ENCODE measurements at regions not wholly inside any gene's neighbourhood (a gene's known extent, or its start where the extent isn't known, plus 50 kb on each side); places are given as distances from the start of the nearest gene placed in this dataset.

- TF ChIP-seq ESRRG (CRISPR knock-in tag; IDR thresholded peaks at IDR 0.05) (no peak), ZNF565 (CRISPR knock-in tag; conservative IDR thresholded peaks at IDR 0.05; ENCODE audit: low read depth) (no peak), ISL1 (CRISPR knock-in tag; IDR thresholded peaks at IDR 0.05) (no peak), CSDC2 (CRISPR knock-in tag; IDR thresholded peaks at IDR 0.05) (no peak), POU6F1 (CRISPR knock-in tag; IDR thresholded peaks at IDR 0.05; ENCODE audit: borderline replicate concordance, low read depth) (no peak), ZC3H10 (CRISPR knock-in tag; IDR thresholded peaks at IDR 0.05) (no peak), PATZ1 (CRISPR knock-in tag; IDR thresholded peaks at IDR 0.05; ENCODE audit: borderline replicate concordance) (no peak)
- ATAC-seq, result no peak
Measured at GRCh38 chr7:106423821-106424475, 139.2 kb upstream of the NAMPT start.

GRCh38 chr7:106423111-106423510 lies 138.3 kb upstream of the NAMPT start:
- ATAC-seq, result no peak
- TF ChIP-seq RARB (CRISPR knock-in tag; IDR thresholded peaks at IDR 0.05), result no peak
- no peak for TF ChIP-seq ZNF8 (CRISPR knock-in tag; IDR thresholded peaks at IDR 0.05)
- TF ChIP-seq ISL1 (CRISPR knock-in tag; IDR thresholded peaks at IDR 0.05), result no peak
- no peak for TF ChIP-seq GLIS3 (CRISPR knock-in tag; IDR thresholded peaks at IDR 0.05)
- TF ChIP-seq ZFP30 (CRISPR knock-in tag; IDR thresholded peaks at IDR 0.05), result no peak

- no peak for TF ChIP-seq RARB (CRISPR knock-in tag; IDR thresholded peaks at IDR 0.05)
- 0 out of 2 replicates have a peak, but pooled peaks have one; percentile 21 for TF ChIP-seq CSDC2 (CRISPR knock-in tag; IDR thresholded peaks at IDR 0.05)
- TF ChIP-seq ISL1 (CRISPR knock-in tag; IDR thresholded peaks at IDR 0.05), result peak; percentile 68
- TF ChIP-seq ZNF70 (CRISPR knock-in tag; IDR thresholded peaks at IDR 0.05), result no peak
- no peak for TF ChIP-seq ESRRG (CRISPR knock-in tag; IDR thresholded peaks at IDR 0.05)
- TF ChIP-seq ARNTL (CRISPR knock-in tag; IDR thresholded peaks at IDR 0.05; ENCODE audit: borderline replicate concordance, low read depth), result no peak
- TF ChIP-seq ZFP30 (CRISPR knock-in tag; IDR thresholded peaks at IDR 0.05), result no peak
- no peak for TF ChIP-seq ZNF565 (CRISPR knock-in tag; conservative IDR thresholded peaks at IDR 0.05; ENCODE audit: low read depth)
- no peak for TF ChIP-seq ZFP3 (CRISPR knock-in tag; IDR thresholded peaks at IDR 0.05)
- TF ChIP-seq PPARA (CRISPR knock-in tag; IDR thresholded peaks at IDR 0.05; ENCODE audit: borderline replicate concordance), result no peak
- TF ChIP-seq CSRNP3 (CRISPR knock-in tag; IDR thresholded peaks at IDR 0.05), result no peak
- TF ChIP-seq ZNF8 (CRISPR knock-in tag; IDR thresholded peaks at IDR 0.05), result no peak
- TF ChIP-seq, protein P1, sequence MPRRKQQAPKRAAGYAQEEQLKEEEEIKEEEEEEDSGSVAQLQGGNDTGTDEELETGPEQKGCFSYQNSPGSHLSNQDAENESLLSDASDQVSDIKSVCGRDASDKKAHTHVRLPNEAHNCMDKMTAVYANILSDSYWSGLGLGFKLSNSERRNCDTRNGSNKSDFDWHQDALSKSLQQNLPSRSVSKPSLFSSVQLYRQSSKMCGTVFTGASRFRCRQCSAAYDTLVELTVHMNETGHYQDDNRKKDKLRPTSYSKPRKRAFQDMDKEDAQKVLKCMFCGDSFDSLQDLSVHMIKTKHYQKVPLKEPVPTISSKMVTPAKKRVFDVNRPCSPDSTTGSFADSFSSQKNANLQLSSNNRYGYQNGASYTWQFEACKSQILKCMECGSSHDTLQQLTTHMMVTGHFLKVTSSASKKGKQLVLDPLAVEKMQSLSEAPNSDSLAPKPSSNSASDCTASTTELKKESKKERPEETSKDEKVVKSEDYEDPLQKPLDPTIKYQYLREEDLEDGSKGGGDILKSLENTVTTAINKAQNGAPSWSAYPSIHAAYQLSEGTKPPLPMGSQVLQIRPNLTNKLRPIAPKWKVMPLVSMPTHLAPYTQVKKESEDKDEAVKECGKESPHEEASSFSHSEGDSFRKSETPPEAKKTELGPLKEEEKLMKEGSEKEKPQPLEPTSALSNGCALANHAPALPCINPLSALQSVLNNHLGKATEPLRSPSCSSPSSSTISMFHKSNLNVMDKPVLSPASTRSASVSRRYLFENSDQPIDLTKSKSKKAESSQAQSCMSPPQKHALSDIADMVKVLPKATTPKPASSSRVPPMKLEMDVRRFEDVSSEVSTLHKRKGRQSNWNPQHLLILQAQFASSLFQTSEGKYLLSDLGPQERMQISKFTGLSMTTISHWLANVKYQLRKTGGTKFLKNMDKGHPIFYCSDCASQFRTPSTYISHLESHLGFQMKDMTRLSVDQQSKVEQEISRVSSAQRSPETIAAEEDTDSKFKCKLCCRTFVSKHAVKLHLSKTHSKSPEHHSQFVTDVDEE (CRISPR knock-in tag; IDR thresholded peaks at IDR 0.05), result no peak
- TF ChIP-seq GLIS3 (CRISPR knock-in tag; IDR thresholded peaks at IDR 0.05), result no peak
- TF ChIP-seq TCF4 (CRISPR knock-in tag; IDR thresholded peaks at IDR 0.05; ENCODE audit: borderline replicate concordance), result no peak
- no peak for TF ChIP-seq PATZ1 (CRISPR knock-in tag; IDR thresholded peaks at IDR 0.05; ENCODE audit: borderline replicate concordance)
- TF ChIP-seq OSR1 (CRISPR knock-in tag; IDR thresholded peaks at IDR 0.05), result no peak
- TF ChIP-seq BACH2 (CRISPR knock-in tag; IDR thresholded peaks at IDR 0.05; ENCODE audit: borderline replicate concordance), result no peak
- no peak for TF ChIP-seq CREB5 (CRISPR knock-in tag; IDR thresholded peaks at IDR 0.05; ENCODE audit: low read depth)
- TF ChIP-seq POU6F1 (CRISPR knock-in tag; IDR thresholded peaks at IDR 0.05; ENCODE audit: borderline replicate concordance, low read depth), result no peak
- peak; percentile 85; the same call in 1 of the 2 replicates for TF ChIP-seq SNAI2 (CRISPR knock-in tag; IDR thresholded peaks at IDR 0.05)
- TF ChIP-seq TOX (CRISPR knock-in tag; IDR thresholded peaks at IDR 0.05; ENCODE audit: borderline replicate concordance), result no peak
- TF ChIP-seq ZC3H10 (CRISPR knock-in tag; IDR thresholded peaks at IDR 0.05), result 0 out of 2 replicates have a peak, but pooled peaks have one; percentile 3
- ATAC-seq, result peak; percentile 82
Measured at GRCh38 chr7:106421181-106421762, 136.5 kb upstream of the NAMPT start.

All from SK-N-SH treated with all-trans-retinoic acid at 6 μM for 48 hours (cell line).